ENCODE measurements at regions not wholly inside any gene's neighbourhood (a gene's known extent, or its start where the extent isn't known, plus 50 kb on each side); places are given as distances from the start of the nearest gene placed in this dataset.
"Not testable (repeated sequence)": the region's sequence is repeated elsewhere in the genome, so short reads cannot be mapped to it uniquely, and the experiment has no call there.

- peaks cover 9% of the 10 kb centered on the region for H3K36me3 ChIP-seq
- H3K9me3 ChIP-seq, result no peaks in the 10 kb centered on the region
- peaks cover 37 to 38% of the 10 kb centered on the region in 2 experiments for H3K4me1 ChIP-seq (ENCODE audit: control insufficient read depth in 1 of 2, insufficient read depth in 1 of 2, low read depth in 1 of 2, low read length in 1 of 2)
- H3K27ac ChIP-seq, result no peak overlapping the region
- peaks cover 18% of the 10 kb centered on the region for H3K27me3 ChIP-seq
- H3K4me3 ChIP-seq (ENCODE audit: low read depth in 1 of 2, low read length in 1 of 2), result no peak overlapping the region
- TF ChIP-seq, protein P1, sequence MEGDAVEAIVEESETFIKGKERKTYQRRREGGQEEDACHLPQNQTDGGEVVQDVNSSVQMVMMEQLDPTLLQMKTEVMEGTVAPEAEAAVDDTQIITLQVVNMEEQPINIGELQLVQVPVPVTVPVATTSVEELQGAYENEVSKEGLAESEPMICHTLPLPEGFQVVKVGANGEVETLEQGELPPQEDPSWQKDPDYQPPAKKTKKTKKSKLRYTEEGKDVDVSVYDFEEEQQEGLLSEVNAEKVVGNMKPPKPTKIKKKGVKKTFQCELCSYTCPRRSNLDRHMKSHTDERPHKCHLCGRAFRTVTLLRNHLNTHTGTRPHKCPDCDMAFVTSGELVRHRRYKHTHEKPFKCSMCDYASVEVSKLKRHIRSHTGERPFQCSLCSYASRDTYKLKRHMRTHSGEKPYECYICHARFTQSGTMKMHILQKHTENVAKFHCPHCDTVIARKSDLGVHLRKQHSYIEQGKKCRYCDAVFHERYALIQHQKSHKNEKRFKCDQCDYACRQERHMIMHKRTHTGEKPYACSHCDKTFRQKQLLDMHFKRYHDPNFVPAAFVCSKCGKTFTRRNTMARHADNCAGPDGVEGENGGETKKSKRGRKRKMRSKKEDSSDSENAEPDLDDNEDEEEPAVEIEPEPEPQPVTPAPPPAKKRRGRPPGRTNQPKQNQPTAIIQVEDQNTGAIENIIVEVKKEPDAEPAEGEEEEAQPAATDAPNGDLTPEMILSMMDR (IDR thresholded peaks at IDR 0.05), result no peak
These were observed 97.8 kb downstream of the HFE start for GRCh38 chr6:26185004-26185403.

DNA sequence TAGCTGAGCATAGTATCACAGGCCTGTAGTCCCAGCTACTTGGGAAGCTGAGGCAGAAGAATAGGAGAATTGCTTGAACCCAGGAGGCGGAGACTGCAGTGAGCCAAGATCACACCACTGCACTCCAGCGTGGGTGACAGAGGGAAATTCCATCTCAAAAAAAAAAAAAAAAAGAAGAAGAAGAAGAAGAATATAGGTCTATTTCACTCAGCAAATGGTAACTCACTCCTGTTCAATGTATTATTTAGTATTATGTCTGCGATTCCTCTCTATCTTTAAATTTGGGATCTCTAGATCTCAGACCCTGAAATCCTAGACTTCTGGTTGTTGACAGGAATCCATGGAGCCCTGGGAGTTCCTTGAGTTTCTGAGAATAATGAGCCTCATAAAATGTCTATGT lies 98.6 kb downstream of the HFE start:
- Histone ChIP-seq H3K27me3 (peaks cover 18% of the 10 kb centered on the region), H3K4me3 (ENCODE audit: low read depth in 1 of 2, low read length in 1 of 2) (no peak overlapping the region), H3K4me1 (ENCODE audit: control insufficient read depth in 1 of 2, insufficient read depth in 1 of 2, low read depth in 1 of 2, low read length in 1 of 2) (peaks cover 37 to 38% of the 10 kb centered on the region in 2 experiments), H3K9me3 (no peaks in the 10 kb centered on the region), H3K36me3 (peaks cover 9% of the 10 kb centered on the region), H3K27ac (no peak overlapping the region)
- TF ChIP-seq, protein P1 (IDR thresholded peaks at IDR 0.05), result no peak

DNA sequence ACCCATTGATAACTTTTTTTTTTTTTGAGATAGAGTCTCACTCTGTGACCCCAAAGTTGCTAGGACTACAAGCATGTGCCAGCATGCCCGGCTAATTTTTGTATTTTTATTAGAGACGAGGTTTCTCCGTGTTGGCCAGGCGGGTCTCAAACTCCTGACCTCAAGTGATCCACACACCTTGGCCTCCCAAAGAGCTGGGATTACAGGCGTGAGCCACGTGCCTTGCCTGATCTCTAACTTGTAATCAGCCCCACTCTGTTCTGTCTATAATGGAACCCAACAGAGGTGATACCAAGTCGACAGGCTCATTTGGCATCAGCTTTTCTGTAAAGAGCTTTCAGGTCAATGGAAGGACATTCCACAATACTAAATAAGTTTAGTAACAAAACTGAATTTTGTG lies 99.4 kb downstream of the HFE start:
- TF ChIP-seq, protein P1 (IDR thresholded peaks at IDR 0.05), result no peak
- no peaks in the 10 kb centered on the region for H3K9me3 ChIP-seq
- H3K36me3 ChIP-seq, result peaks cover 15% of the 10 kb centered on the region
- no peak overlapping the region for H3K4me3 ChIP-seq (ENCODE audit: low read depth in 1 of 2, low read length in 1 of 2)
- H3K27ac ChIP-seq, result no peak overlapping the region
- H3K27me3 ChIP-seq, result peaks cover 18% of the 10 kb centered on the region
- H3K4me1 ChIP-seq (ENCODE audit: control insufficient read depth in 1 of 2, insufficient read depth in 1 of 2, low read depth in 1 of 2, low read length in 1 of 2), result peaks cover 37 to 38% of the 10 kb centered on the region in 2 experiments

DNA sequence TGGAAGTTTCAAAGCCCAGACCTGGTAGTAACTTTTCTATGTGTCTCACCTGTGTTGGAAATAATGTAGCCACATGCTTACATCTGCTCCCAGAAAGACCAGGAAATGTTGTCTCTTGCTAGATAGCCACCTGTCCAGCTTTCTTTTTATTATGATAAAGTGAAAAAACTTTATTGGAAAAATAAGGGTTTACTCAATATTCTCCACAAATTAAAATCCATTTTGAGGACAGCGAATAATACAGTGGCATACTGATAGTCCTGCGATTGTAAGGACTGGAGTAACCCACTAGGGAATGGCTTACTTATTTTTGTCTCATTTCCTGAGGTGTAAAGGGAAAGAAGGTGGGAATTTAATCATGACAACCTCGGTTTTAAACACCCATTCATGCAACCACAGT lies 100.1 kb downstream of the HFE start:
- H3K9me3 ChIP-seq, result no peaks in the 10 kb centered on the region
- no peak overlapping the region for H3K27ac ChIP-seq
- TF ChIP-seq, protein P1 (IDR thresholded peaks at IDR 0.05), result no peak

DNA sequence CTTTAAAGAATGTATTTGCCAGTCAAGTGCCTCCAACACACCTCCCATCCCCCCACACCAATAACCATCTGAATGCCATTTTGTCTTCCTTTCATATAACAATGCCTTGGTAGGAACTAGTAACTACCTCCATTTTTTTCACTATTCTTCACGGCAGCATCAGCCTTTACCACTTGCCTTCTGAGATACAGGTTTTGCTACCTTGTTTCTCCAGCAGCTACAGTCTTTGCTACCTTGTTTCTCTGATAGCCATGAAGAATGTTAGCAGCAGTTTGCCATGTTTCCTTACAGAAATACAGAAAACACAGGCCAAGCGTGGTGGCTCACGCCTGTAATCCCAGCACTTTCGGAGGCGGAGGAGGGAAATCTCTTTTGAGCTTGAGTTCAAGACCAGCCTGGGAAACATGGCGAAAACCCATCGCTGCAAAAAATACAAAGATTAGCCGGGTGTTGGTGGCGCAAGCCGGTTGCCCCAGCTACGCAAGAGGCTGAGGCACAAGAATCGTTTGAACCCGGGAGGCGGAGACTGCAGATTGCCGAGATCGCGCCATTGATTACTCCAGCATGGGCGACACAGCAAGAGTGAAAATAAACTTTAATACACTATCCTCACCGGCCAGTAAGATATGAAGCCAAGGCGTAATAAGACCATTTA lies 100.9 kb downstream of the HFE start:
- Histone ChIP-seq H3K9me3 (no peaks in the 10 kb centered on the region), H3K4me3 (ENCODE audit: low read depth in 1 of 2, low read length in 1 of 2) (peak overlapping the region; percentile 50 to 55), H3K4me1 (ENCODE audit: control insufficient read depth in 1 of 2, insufficient read depth in 1 of 2, low read depth in 1 of 2, low read length in 1 of 2) (peaks cover 36 to 37% of the 10 kb centered on the region in 2 experiments), H3K27me3 (peaks cover 18% of the 10 kb centered on the region), H3K36me3 (peaks cover 26% of the 10 kb centered on the region), H3K27ac (peak overlapping the region; percentile 64)
- TF ChIP-seq, protein P1 (IDR thresholded peaks at IDR 0.05), result no peak

More for the DNA sequence above, 100.1 kb downstream of the HFE start:
- Histone ChIP-seq H3K36me3 (peaks cover 22% of the 10 kb centered on the region), H3K27me3 (peaks cover 18% of the 10 kb centered on the region), H3K4me1 (ENCODE audit: control insufficient read depth in 1 of 2, insufficient read depth in 1 of 2, low read depth in 1 of 2, low read length in 1 of 2) (peaks cover 37 to 38% of the 10 kb centered on the region in 2 experiments), H3K4me3 (ENCODE audit: low read depth in 1 of 2, low read length in 1 of 2) (no peak overlapping the region)

GRCh38 chr6:26191512-26191911 lies 104.3 kb downstream of the HFE start:
- not testable (repeated sequence) for H3K9me3 ChIP-seq; H3K27me3 ChIP-seq; H3K27ac ChIP-seq; H3K4me3 ChIP-seq (ENCODE audit: low read depth in 1 of 2, low read length in 1 of 2)
- peaks cover 36% of the 10 kb centered on the region for H3K36me3 ChIP-seq
- peaks cover 52 to 56% of the 10 kb centered on the region in 2 experiments for H3K4me1 ChIP-seq (ENCODE audit: control insufficient read depth in 1 of 2, insufficient read depth in 1 of 2, low read depth in 1 of 2, low read length in 1 of 2)

Data from neutrophil (primary cell).